ENCODE measurements at regions not wholly inside any gene's neighbourhood (a gene's known extent, or its start where the extent isn't known, plus 50 kb on each side); places are given as distances from the start of the nearest gene placed in this dataset.

DNA sequence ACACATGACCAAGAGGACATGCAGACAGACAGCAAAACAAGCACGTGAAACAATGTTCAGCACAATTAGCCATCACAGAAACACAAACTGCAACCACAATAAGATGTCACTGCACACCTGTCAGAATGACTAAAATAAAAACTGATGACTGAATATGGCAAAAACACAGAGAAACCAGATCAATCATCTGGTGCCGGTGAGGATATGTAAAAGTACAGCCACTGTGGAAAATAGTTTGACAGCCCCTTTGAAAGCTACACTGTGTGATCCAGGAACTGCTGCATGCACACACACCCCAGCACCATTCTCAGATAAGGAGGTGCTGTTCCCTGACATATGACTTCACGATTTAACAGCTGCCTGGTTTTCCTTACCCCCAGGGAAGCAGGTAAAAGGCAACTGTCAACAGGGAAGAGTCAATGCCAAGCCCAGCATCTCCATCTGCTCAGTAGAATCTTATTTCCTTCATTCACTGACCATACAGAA lies 238.1 kb upstream of the HSFY2 start:
- FAIRE-seq, result no peak
- DNase-seq, result no peak
- TF ChIP-seq, protein P1, sequence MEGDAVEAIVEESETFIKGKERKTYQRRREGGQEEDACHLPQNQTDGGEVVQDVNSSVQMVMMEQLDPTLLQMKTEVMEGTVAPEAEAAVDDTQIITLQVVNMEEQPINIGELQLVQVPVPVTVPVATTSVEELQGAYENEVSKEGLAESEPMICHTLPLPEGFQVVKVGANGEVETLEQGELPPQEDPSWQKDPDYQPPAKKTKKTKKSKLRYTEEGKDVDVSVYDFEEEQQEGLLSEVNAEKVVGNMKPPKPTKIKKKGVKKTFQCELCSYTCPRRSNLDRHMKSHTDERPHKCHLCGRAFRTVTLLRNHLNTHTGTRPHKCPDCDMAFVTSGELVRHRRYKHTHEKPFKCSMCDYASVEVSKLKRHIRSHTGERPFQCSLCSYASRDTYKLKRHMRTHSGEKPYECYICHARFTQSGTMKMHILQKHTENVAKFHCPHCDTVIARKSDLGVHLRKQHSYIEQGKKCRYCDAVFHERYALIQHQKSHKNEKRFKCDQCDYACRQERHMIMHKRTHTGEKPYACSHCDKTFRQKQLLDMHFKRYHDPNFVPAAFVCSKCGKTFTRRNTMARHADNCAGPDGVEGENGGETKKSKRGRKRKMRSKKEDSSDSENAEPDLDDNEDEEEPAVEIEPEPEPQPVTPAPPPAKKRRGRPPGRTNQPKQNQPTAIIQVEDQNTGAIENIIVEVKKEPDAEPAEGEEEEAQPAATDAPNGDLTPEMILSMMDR (IDR thresholded peaks at IDR 0.05; ENCODE audit: borderline replicate concordance, extremely low read depth, insufficient read depth), result no peak
- no peaks in the 10 kb centered on the region for H3K27me3 ChIP-seq (ENCODE audit: control insufficient read depth, insufficient read depth, low read length)
- intact Hi-C loops (cut with DNase I), result no loop called here
- H3K9ac ChIP-seq (ENCODE audit: low read length in 3 of 3), result no peak overlapping the region
- no peak overlapping the region for H3K4me3 ChIP-seq (ENCODE audit: low read length in 3 of 3)
- H3K36me3 ChIP-seq (ENCODE audit: control insufficient read depth in 2 of 3, insufficient read depth in 3 of 3, low read length in 3 of 3), result no peaks in the 10 kb centered on the region
- no peak overlapping the region for H3K27ac ChIP-seq (ENCODE audit: low read depth in 2 of 2, low read length in 2 of 2)
- no peaks in the 10 kb centered on the region for H3K9me3 ChIP-seq (ENCODE audit: control insufficient read depth in 2 of 3, insufficient read depth in 1 of 3, low read length in 3 of 3)
- H3K4me1 ChIP-seq (ENCODE audit: control insufficient read depth in 2 of 3, insufficient read depth in 2 of 3, low read depth in 1 of 3, low read length in 3 of 3), result peaks cover 0 to 4% (median 0%) of the 10 kb centered on the region in 3 donors

DNA sequence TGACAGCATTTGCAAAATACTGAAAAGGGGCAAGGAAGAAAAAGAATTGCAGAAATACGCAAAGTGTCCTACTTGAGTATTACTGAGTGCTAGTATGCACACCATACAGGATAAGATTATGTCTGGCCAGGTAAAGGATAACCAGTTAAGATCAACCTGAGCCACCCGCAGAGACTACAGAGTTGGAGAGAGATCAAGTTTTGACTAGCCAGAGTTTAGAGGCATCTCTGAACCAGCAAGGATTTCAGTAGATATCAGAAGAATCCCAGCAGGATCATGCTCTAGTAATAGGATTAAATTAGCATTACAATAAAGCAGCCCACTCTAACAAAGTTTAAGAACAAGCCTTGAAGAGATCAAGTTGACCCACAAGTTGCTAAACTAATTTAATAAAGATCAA lies 232.7 kb upstream of the HSFY2 start:
- TF ChIP-seq, protein P1 (IDR thresholded peaks at IDR 0.05; ENCODE audit: borderline replicate concordance, extremely low read depth, insufficient read depth), result no peak
- Histone ChIP-seq H3K27ac (ENCODE audit: low read depth in 2 of 2, low read length in 2 of 2) (no peak overlapping the region), H3K4me1 (ENCODE audit: control insufficient read depth in 2 of 3, insufficient read depth in 2 of 3, low read depth in 1 of 3, low read length in 3 of 3) (no peaks in the 10 kb centered on the region), H3K4me3 (ENCODE audit: low read length in 3 of 3) (no peak overlapping the region), H3K27me3 (ENCODE audit: control insufficient read depth, insufficient read depth, low read length) (no peaks in the 10 kb centered on the region), H3K36me3 (ENCODE audit: control insufficient read depth in 2 of 3, insufficient read depth in 3 of 3, low read length in 3 of 3) (no peaks in the 10 kb centered on the region), H3K9me3 (ENCODE audit: control insufficient read depth in 2 of 3, insufficient read depth in 1 of 3, low read length in 3 of 3) (no peaks in the 10 kb centered on the region), H3K9ac (ENCODE audit: low read length in 3 of 3) (no peak overlapping the region)
- intact Hi-C loops (cut with DNase I), result no loop called here
- no peak for DNase-seq
- no peak for FAIRE-seq

DNA sequence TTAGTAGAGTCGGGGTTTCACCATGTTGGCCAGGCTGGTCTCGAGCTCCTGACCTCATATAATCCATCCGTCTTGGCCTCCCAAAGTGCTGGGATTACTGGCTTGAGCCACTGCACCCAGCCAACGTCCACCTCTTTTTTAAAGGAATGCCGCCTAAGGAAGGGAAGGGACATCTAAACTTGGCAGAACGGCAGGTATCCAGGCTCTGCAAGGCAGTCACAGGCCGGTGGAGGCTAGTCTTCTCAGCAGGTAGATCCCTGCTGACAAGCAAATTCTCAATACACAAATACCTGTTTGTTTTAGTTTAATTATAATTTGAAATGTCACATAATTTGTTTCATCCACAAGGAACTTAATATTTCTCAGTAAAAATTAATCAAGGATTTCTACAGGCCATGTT lies 232.0 kb upstream of the HSFY2 start:
- TF ChIP-seq, protein P1 (IDR thresholded peaks at IDR 0.05; ENCODE audit: borderline replicate concordance, extremely low read depth, insufficient read depth), result no peak
- no peaks in the 10 kb centered on the region for H3K4me1 ChIP-seq (ENCODE audit: control insufficient read depth in 2 of 3, insufficient read depth in 2 of 3, low read depth in 1 of 3, low read length in 3 of 3)
- intact Hi-C loops (cut with DNase I), result no loop called here
- H3K9ac ChIP-seq (ENCODE audit: low read length in 3 of 3), result no peak overlapping the region
- FAIRE-seq, result no peak
- no peak overlapping the region for H3K27ac ChIP-seq (ENCODE audit: low read depth in 2 of 2, low read length in 2 of 2)
- DNase-seq, result no peak
- no peaks in the 10 kb centered on the region for H3K9me3 ChIP-seq (ENCODE audit: control insufficient read depth in 2 of 3, insufficient read depth in 1 of 3, low read length in 3 of 3)
- no peaks in the 10 kb centered on the region for H3K27me3 ChIP-seq (ENCODE audit: control insufficient read depth, insufficient read depth, low read length)
- H3K36me3 ChIP-seq (ENCODE audit: control insufficient read depth in 2 of 3, insufficient read depth in 3 of 3, low read length in 3 of 3), result no peaks in the 10 kb centered on the region
- no peak overlapping the region for H3K4me3 ChIP-seq (ENCODE audit: low read length in 3 of 3)

DNA sequence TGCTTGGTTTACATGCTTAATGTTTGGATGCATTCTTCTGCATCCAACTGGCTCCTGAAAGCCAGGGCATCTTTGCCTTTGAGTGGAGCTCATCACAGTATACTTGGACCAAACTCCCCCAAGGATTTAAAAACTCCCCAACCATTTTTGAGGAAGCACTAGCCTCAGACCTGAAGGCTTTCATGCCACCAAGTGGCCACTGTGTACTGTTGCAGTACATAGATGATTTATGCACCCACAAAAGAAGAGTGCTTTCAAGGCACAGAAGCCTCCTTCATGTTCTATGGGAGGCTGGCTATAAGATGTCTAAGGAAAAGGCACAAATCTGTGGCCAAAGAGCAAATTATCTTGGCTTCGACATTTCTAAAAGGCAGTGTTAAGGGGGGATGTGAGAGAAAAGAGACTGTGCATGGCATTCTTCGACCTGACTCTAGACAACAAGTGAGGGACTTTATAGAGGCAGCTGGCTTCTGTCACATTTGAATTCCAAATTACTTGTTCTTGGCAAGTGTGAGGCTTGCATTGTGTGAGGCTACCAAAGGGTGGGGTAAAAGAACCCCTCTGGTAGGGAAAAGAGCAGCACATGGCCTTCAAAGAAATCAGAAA lies 224.2 kb upstream of the HSFY2 start:
- Histone ChIP-seq H3K9me3 (ENCODE audit: control insufficient read depth in 2 of 3, insufficient read depth in 1 of 3, low read length in 3 of 3) (no peaks in the 10 kb centered on the region), H3K4me1 (ENCODE audit: control insufficient read depth in 2 of 3, insufficient read depth in 2 of 3, low read depth in 1 of 3, low read length in 3 of 3) (no peaks in the 10 kb centered on the region), H3K27ac (ENCODE audit: low read depth in 2 of 2, low read length in 2 of 2) (no peak overlapping the region), H3K9ac (ENCODE audit: low read length in 3 of 3) (no peak overlapping the region), H3K27me3 (ENCODE audit: control insufficient read depth, insufficient read depth, low read length) (no peaks in the 10 kb centered on the region), H3K36me3 (ENCODE audit: control insufficient read depth in 2 of 3, insufficient read depth in 3 of 3, low read length in 3 of 3) (no peaks in the 10 kb centered on the region), H3K4me3 (ENCODE audit: low read length in 3 of 3) (no peak overlapping the region)
- TF ChIP-seq, protein P1 (IDR thresholded peaks at IDR 0.05; ENCODE audit: borderline replicate concordance, extremely low read depth, insufficient read depth), result no peak
- intact Hi-C loops (cut with DNase I), result no loop called here
- no peak for FAIRE-seq
- DNase-seq, result no peak
